Head of caudate nucleus (tissue), 42 donors: ENCODE measurements at regions not wholly inside any gene's neighbourhood (a gene's known extent, or its start where the extent isn't known, plus 50 kb on each side); places are given as distances from the start of the nearest gene placed in this dataset.
"Not testable (repeated sequence)": the region's sequence is repeated elsewhere in the genome, so short reads cannot be mapped to it uniquely, and the experiment has no call there.

Source experiments
- DNase-seq, 42 donors: peaks; one replicate each; pipeline versions ENCODE4 v3.0.0 to v3.0.0-alpha.2; 2020 to 2021; ENCODE audit warnings: mixed read lengths in 7 of 42
- intact Hi-C: fragments of 100-400 bp; cut with DNase I; formaldehyde crosslinking; loops from one replicate; pipeline ENCODE4 v1.15.0; 2022

DNA sequence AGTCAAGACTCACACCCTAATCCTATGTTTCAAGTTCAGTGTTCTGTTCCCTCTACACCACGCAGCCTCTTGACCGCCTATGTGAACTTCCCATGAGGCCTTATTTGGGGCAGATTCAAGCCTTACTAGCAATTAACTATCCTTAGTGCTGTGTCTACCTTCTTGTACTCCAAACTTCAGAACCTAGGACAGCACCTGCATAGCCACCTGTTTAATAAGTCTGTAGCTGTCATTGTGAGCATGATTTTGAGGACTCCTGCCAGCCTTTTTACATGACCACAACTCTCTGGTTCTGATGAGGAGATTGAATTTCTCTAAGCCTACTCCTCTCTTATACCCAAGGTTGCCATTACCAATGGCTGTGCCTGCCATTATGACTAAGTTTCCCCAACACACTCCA is 50.8 kb upstream of the PCSK1 start:
- no peak for DNase-seq
- intact Hi-C loops: no loop called here

DNA sequence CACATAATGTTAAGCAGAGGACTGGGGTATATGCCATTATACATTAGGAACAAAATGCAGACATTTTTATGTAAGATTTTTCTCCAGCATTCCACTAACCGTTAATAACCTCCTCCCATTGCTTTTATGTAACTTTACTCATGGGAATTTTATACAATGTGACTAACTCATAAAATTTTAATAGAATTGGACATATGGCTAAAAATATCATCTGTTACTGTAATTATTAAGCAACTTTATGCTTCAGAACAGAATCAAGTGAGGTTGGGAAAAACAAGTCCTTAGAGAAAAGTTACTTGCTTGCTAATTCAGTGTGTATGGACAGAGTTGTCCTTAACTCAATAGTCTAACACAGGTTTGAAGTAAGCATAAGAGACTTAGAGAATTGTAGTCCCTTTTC is 54.8 kb upstream of the PCSK1 start:
- no peak for DNase-seq
- intact Hi-C loops: no loop called here

DNA sequence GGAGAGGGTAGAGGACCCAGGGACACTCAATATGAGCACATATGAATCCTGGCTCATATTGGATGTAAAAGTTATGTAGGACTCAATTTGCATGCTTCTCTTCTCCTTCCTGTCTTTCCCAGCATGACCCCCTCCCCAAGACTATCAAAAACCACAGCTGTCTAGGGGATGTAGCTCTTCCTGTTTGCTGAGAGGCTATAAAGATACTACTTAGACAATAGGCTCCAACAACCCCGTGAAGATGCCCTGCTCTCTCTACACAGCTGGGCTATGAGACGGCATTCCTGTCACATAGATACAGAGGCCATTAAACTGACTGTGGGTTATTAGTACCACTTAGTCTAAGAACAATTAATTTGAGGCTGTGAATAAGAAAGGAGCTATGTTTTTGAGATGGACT is 56.5 kb upstream of the PCSK1 start:
- DNase-seq: no peak
- intact Hi-C loops: no loop called here

DNA sequence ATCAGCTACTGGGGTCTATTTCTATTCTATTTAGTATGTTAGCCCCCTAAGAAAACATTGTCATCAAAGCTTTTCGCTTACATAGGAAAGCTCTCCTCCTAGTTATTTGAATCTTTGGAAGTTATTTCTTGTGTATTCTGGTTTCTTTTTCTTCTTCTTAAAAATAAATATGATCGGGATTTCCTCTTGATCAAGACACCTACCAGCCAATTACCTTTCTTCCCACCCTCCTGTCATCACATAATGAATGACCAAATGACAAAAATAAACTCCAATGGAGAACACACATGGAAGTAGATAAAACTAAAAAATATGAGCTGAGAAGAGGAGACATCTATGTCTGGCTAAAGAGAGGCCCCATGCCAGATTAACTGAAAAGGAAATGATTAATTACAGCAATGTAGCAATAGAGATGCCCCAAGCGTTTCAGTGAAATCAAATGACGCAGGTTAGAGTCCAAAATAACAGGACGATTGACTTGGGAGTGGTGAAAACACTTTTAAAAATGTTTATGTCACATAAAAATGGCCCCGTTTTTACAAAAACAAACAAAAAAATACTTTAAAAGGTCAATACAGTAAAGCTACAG is 59.5 kb upstream of the PCSK1 start:
- intact Hi-C loops: no loop called here
- no peak for DNase-seq

DNA sequence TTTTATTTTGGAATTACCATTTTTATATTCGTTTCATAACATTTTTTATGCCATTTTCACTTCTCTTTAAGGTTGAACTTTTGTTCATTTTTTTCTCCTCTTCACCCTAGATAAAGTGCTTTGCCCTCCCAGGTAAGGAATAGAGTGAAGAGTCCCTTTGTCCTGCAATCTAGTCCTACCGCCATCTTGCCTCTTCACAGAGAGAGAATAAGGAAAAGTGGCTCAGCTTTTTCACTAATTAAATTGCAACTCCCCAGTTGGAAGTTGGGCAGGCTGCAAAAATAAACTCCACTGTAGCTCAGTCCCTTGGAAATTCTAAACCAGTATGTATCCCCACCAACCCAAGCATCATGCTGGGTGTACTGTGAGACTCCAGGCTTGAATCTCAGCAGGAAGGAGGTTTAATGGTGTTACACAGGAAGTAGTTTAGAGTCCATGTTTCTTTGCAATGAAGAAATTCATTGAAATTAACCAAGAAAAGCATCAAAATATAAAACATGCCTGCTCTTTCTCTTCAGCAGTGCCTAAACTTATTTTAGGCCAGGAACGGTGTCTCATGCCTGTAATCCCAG is 60.3 kb upstream of the PCSK1 start:
- no peak for DNase-seq
- intact Hi-C loops: no loop called here

DNA sequence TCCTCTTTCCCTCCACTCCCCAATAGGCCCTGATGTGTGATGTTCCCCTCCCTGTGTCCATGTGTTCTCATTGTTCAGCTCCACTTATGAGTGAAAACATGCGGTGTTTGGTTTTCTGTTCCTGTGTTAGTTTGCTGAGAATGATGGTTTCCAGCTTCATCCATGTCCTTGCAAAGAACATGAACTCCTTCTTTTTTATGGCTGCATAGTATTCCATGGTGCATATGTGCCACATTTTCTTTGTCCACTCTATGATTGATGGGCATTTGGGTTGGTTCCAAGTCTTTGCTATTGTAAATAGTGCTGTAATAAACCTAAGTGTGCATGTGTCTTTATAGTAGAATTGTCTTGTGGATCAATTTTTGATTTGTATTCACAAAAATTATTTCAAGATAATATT is 62.4 kb upstream of the PCSK1 start:
- intact Hi-C loops, DNase-seq: not testable (repeated sequence)

DNA sequence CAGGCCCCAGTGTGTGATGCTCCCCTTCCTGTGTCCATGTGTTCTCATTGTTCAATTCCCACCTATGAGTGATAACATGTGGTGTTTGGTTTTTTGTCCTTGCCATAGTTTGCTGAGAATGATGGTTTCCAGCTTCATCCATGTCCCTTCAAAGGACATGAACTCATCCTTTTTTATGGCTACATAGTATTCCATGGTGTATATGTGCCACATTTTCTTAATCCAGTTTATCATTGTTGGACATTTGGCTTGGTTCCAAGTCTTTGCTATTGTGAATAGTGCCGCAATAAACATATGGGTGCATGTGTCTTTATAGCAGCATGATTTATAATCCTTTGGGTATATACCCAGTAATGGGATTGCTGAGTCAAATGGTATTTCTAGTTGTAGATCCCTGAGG is 64.0 kb upstream of the PCSK1 start:
- DNase-seq, intact Hi-C loops: not testable (repeated sequence)

DNA sequence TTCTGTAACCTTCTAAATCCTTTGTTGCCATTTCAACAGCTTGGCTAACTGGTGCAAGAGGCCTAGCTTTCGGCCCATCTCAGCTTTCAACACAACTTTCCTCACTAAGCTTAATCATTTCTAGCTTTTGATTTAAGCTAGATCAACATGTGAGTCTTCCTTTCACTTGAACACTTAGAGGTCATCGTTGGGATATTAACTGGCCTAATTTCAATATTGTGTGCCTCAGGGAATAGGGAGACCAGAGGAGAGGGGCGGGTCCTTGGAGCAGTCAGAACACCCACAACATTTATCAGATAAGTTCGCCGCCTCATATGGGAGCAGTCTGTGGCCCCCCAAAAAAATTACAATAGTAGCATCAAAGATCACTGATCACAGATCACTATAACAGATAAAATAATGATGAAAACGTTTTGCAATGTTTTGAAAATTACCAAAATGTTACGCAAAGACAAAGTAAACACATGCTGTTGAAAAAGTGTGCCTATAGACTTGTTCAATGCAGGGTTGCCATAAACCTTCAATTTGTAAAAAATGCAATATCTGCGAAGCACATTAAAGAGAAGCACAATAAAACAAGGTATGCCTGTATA is 66.8 kb upstream of the PCSK1 start:
- intact Hi-C loops: no loop called here

DNA sequence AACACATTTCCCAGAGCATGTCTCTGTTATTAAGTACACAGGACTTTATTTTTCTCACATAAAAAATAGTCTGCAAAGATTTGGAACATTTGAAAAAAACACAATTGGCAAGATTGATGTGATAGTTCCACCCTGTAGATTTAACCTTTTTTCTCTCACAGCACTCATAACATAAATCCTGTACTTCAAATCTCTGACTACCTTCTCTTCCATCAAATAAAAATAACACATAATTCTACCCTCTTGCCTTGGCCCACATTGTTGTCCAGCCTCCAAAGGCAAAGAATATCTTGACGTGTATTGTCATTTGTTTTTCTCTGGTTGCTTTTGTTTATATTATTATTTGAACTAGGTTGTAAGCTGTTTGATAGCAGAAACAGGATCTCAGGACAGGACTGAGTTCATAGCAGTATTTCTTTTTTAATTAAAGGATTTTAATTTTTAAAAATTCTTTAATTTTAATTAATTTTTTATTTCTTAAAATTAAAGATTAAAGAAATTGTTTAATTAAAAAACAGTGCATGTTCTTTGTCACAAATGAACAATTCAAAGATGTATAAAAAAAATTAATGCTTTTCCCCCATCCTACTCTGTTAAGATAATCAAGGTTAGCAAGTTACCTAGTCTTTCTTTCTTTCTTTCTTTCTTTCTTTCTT is 69.1 kb upstream of the PCSK1 start:
- intact Hi-C loops: no loop called here

More for the DNA sequence above, 66.8 kb upstream of the PCSK1 start:
- DNase-seq: no peak

DNA sequence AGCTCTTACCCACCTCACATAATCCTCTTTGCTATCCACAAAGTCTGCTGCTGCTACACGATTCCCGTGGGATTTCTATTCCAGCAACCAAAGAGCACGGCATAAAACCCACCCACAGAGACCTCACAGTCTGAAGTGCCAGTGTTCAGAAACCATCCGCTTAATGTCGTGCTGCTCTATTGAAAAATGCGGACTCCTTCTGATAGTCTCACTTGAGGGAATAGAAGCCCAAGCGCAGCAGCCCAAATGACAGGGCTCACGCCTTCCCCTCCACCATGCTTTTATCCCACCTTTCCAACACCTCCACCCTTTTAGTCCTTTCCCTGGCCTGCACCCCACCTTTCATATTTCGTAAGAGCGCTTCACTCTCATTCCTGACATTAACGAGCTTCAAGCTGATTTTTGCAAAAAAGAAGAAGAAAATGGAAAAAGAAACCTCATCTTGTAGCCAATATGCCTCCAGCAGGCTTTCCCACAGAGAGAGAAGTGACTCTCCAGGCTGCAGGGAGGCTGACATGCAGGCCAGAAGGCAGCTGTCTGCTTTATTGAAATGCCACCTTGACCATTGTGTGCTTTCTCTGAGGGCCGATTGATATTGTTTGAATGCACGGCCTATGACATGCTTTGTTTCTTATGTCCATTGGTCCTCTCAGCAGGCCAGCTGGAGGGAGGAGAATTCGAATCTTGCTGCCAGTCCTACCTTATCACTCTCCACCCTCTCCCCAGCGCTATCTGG is 70.6 kb upstream of the PCSK1 start:
- intact Hi-C loops: no loop called here

More for the DNA sequence above, 69.1 kb upstream of the PCSK1 start:
- no peak for DNase-seq

DNA sequence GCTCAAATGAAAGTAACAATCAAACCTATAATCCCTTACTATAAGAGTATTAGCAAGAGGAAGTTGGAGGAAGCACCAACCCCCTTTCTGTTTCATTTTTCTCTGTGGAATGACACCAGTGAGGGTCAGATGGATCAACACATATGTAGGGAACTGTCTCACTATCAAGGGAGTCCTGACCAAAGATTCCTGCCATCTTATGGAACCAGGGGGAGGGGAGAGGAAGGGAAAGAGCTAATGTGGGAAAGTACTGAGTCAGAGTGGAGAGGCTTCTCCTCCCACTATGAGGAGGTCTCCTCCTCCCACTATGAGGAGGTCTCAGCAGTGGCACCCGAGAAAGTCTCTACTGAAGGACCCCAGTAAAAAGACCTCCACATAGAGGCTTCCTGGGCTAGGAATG is 73.3 kb upstream of the PCSK1 start:
- intact Hi-C loops: no loop called here
- DNase-seq: no peak

More for the DNA sequence above, 70.6 kb upstream of the PCSK1 start:
- DNase-seq: peak in 22 of 42 donors; percentile 2 to 47 (median 18)

DNA sequence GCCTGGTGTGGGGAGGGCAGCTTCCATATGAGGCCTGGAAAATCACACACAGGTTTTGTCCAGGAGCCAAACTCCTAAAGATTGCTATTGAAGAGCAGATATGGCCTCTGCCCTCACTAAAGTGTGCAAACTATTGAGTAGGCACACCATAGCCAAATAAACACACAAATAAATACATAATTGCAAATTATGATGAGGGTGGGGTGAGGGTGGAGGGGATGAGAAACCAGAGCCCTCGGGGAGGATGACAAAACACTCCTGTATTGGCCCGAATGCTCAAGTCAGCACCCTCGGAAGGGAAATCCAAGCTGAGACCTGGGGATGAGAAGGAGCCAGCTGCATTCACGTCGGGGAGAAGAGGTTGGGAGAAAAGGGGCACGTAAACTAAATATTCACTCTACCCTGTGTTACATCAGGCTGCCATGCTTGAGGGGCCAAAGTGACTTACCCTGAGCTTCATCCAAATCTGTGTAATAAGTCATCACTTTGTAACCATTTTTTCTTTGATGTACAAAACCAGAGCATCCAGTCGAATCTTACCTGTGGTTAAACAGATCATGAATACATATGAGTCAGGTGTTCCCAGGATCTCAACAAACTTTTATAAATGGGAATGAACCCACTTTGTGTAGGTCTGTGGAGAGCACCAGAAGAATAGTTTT is 73.9 kb upstream of the PCSK1 start:
- no peak for DNase-seq
- intact Hi-C loops: no loop called here

DNA sequence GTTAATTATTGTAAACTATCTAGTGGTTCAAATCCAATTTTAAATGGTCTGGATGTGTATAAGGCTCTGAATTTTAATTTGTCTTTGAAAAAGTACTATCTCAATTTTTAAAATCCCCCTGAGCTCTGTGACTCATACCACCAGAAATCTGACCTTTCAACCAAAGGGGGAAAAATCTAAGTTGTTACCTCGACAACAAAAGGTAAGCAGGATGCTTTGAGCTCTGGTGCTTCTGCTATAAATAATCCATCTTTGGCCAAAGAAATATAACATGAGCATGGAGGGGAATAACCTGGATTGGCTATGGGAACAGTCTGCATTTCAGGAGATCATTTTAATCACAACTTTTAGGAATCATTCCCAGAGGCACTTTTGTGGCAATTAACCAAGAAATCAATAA is 76.3 kb upstream of the PCSK1 start:
- no peak for DNase-seq
- intact Hi-C loops: no loop called here

DNA sequence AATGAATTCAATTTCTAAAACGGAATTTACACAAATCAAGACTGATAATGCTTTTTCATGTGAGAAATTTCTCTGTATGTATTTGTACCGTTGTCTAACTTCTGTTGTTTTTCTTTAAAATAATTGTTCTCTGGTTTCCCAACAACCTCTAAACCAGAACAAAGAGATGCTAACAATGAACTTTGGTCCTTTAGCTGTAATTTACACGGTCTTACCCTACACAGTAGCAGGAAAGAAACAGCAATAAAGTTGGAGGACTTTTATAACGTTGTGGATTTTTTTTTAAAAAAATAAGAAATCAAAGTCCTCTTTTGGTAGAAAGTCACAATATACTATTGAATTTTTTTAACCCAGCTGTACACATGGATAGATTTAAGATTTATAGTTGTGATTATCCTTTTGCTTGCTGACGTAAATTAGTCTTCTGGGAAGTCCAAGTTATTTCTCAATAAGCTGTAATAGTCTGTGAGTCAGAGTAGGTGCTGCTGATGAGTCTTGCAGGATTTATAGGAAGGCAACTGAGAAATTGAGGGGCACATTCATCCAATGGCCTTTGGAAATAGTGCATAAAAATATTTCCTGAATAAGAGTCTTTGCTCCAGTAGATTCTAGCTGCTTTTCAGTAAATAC is 76.8 kb upstream of the PCSK1 start:
- intact Hi-C loops: no loop called here
- DNase-seq: no peak

DNA sequence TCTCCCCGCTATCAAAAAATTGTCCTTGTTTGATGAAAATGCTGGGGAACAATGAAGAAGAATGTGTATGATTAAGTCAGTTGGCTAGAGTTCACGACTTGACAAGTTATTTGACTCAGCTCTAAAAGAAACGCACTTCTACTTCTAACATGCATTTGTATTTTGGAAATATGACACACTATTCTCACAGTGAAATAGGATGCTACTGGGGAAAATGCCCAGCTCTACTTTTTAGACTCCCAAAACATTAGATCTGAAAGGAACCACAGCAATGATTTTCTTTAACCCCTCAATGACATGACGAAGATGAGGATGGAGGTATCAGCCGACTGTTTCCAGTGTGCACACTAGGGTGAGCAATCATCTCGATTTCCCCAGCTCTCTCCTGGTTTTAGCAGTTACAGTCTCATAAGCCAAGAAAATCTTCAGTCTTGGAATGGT is 83.6 kb upstream of the PCSK1 start:
- peak in 5 of 42 donors; percentile 4 to 23 (median 11) for DNase-seq
- intact Hi-C loops: no loop called here

DNA sequence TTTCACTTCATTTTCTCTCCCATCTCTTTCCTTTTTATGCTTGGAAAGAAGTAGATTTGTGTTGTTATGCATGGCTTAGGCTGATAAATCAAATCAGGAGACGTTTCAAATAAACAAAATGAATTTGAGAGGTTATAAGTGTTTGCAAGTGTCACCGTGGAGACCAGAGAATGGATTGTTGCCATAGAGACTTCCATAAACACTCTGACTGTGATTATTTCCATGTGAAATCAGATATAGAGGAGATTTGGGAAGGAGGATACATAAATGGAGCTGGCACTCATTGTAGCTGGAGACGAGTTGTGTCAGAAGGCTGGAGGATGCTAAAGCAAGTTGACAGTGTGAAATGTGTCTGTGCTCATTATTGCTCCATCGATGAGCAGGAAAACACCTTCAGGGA is 84.2 kb upstream of the PCSK1 start:
- intact Hi-C loops: no loop called here
- DNase-seq: no peak

DNA sequence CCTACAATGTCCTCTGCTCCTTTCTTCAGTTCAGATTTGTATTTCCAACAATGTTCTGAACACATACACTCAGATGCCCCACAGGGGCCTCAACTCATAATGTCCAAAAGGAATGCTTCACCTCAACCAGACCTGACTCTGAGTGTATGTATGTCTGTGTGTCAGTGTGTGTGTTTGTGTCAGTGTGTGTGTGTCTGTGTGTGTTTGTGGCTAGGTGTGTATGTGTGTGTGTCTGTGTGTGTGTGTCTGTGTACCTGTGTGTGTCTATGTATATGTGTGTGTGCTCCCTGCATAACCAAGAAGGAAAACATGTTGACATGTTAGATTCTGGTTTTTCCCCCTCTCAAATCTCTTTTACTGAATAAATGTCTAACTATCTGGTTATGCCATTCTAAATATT is 87.3 kb upstream of the PCSK1 start:
- DNase-seq: no peak
- intact Hi-C loops: no loop called here

DNA sequence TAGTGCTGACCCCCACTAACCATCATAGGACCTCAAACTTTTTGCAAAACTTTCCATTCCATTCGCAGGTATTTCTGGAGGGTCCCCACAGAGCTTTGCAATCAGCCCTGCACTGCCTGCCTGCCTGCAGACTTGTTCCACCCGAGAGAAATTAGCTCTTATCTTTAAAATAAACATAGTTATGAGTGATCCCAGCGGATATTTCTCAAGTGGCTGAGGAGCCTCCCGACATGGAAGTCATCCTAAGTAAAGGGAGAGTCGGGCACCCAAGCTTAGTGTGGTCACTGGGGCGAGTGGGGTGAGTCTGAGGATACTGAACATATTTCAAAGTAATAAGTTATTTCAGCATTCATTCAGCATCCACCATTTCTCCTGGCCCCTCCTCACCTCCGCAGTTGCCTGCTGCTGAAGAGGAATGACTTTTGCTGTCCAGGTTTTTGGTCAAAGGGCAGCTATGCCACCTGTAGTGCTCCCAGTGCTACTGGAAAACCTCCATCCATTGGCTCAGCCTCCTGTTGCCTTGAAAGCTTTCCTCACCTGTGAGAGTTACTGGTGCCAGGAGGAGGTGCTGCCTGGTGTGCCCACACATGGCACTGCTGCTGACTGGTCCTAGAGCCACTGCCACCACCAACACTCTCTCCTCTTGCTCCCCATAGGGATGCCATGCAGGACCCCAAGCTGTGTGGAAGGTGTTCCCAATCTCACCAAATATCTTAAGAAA is 89.7 kb upstream of the PCSK1 start:
- intact Hi-C loops: no loop called here
- DNase-seq: no peak
